Esophagus squamous epithelium (tissue), 5 donors: ENCODE measurements at regions not wholly inside any gene's neighbourhood (a gene's known extent, or its start where the extent isn't known, plus 50 kb on each side); places are given as distances from the start of the nearest gene placed in this dataset.

Experiments
- DNase-seq: peaks from one replicate; lab custom pipeline; 2025; lab: John Stamatoyannopoulos, UW
- H3K27ac ChIP-seq, 4 donors: fragments of 200-600 bp; sonication (generic); one replicate each; pipeline ENCODE4 v1.5.1; 2016 to 2019; ENCODE audit warnings: mild to moderate bottlenecking in 1 of 4
- H3K27me3 ChIP-seq, 4 donors: fragments of 200-600 bp; sonication (generic); 1 replicate in 3 of 4; 2 replicates in 1 of 4; pipeline versions ENCODE4 v1.5.1 to v1.6.0; 2017 to 2021; ENCODE audit warnings: antibody characterized with exemption in 1 of 4
- H3K36me3 ChIP-seq, 3 donors: fragments of 200-600 bp; sonication (generic); one replicate each; pipeline ENCODE4 v1.5.1; 2016 to 2019
- H3K4me1 ChIP-seq, 3 donors: fragments of 200-600 bp; sonication (generic); one replicate each; pipeline ENCODE4 v1.5.1; 2017 to 2019
- H3K4me3 ChIP-seq, 4 donors: fragments of 200-600 bp; sonication (generic); 1 replicate in 3 of 4; 2 replicates in 1 of 4; pipeline ENCODE4 v1.5.1; 2016 to 2019; ENCODE audit warnings: mild to moderate bottlenecking in 2 of 4, moderate library complexity in 1 of 4
- H3K9me3 ChIP-seq, 3 donors: fragments of 200-600 bp; sonication (generic); one replicate each; pipeline ENCODE4 v1.5.1; 2016 to 2019
- CTCF ChIP-seq, 6 experiments: fragments of 450-650 bp in 4 of 6; fragments of 200-600 bp in 2 of 6; sonication (generic) in 2 of 6; IDR thresholded peaks; one replicate each; pipeline ENCODE4 v1.5.1; 2016 to 2019; ENCODE audit warnings: antibody characterized with exemption in 6 of 6, mild to moderate bottlenecking in 4 of 6, moderate library complexity in 4 of 6
- POLR2A ChIP-seq, 4 donors: fragments of 450-650 bp; IDR thresholded peaks; one replicate each; pipeline ENCODE4 v1.6.1; 2017; ENCODE audit warnings: antibody characterized with exemption in 4 of 4, mild to moderate bottlenecking in 4 of 4, moderate library complexity in 3 of 4
- WGBS, 2 donors: methylation state at CpG; one replicate each; pipeline ENCODE4 v1.1.5; 2018; 5-methylcytosine and 5-hydroxymethylcytosine counted together
- intact Hi-C: fragments of 100-400 bp; cut with DNase I; formaldehyde crosslinking; loops from one replicate; pipeline ENCODE4 v1.15.0; 2022
- donor health status: DM: yes; HTN: yes; CAD: no.

DNA sequence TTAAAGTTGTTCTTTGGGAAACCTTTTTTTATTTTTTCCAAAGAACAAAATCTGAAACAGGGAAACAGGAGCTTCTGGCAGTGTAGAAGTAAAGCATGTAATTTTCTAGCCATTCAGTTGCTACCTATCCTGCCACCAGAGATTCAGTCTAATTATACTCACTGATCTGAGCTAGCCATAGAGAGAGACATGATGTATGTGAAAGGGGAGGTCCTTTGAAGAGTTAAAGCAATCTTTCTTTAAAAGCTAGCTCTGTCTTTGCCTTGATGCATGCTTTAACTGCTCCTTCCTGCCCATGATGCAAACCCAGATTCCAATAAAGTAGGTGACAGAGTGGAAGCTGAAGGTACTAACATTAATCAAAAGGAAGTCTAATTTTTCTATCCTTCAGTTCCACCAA lies 114.1 kb upstream of the GRIK2 start:
- TF ChIP-seq POLR2A (IDR thresholded peaks at IDR 0.05) (no peak), CTCF (IDR thresholded peaks at IDR 0.05) (no peak)
- intact Hi-C loops = no loop called here
- no peaks in the 10 kb centered on the region for H3K27me3 ChIP-seq
- H3K36me3 ChIP-seq = no peaks in the 10 kb centered on the region
- DNase-seq = no peak
- H3K27ac ChIP-seq = no peak overlapping the region
- no peak overlapping the region for H3K4me3 ChIP-seq
- H3K4me1 ChIP-seq = no peaks in the 10 kb centered on the region
- peaks cover 0 to 5% (median 0%) of the 10 kb centered on the region in 3 donors for H3K9me3 ChIP-seq

DNA sequence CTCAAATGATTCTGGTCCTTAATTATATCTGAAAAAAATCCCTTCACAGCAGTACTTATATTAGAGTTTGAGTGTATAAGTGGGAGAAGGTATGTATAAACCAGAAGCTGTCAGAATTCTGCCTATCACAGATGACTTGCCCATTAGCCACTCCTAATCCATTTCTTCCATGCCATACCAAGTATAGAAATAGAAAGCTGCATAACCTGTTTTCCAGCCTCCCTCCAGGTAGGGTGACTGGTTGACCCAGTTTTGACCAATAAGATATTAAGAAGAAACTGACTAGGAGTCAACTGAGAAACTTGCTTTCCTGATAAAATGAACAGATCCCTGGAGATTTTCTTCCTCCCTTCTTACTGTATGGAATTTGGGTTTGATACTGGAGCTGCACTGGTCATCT lies 112.2 kb upstream of the GRIK2 start:
- intact Hi-C loops = no loop called here
- H3K9me3 ChIP-seq = peaks cover 0 to 7% (median 0%) of the 10 kb centered on the region in 3 donors
- H3K27me3 ChIP-seq = no peaks in the 10 kb centered on the region
- no peak overlapping the region for H3K27ac ChIP-seq
- no peak for TF ChIP-seq POLR2A (IDR thresholded peaks at IDR 0.05)
- no peak for TF ChIP-seq CTCF (IDR thresholded peaks at IDR 0.05)
- H3K4me1 ChIP-seq = no peaks in the 10 kb centered on the region
- DNase-seq = no peak
- no peak overlapping the region for H3K4me3 ChIP-seq
- H3K36me3 ChIP-seq = no peaks in the 10 kb centered on the region

DNA sequence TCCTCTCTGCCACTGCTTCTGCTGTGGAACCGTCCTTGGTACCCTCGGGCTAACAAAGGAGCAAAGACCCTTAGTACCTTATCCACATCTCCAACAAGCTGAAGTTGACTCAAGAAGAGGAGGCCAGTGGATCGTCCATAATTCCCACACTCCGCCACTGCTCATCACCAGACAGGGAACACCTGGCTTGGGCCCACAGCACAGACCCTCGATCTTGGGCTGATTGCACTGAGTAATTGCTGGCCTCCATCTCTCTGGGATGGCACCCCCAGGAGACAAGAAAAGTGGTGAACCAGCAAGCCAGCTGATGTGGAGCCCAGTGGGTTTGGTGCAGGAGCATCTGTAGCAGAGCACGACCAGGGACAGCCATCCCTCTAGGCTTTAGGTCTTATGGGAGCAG lies 109.4 kb upstream of the GRIK2 start:
- TF ChIP-seq CTCF (IDR thresholded peaks at IDR 0.05) (no peak), POLR2A (IDR thresholded peaks at IDR 0.05) (no peak)
- no peaks in the 10 kb centered on the region for H3K36me3 ChIP-seq
- 60 to 79% methylated on average over 2 of the region's 6 CpGs for WGBS, 2 donors
- no peak overlapping the region for H3K4me3 ChIP-seq
- no peaks in the 10 kb centered on the region for H3K27me3 ChIP-seq
- intact Hi-C loops = no loop called here
- H3K4me1 ChIP-seq = no peaks in the 10 kb centered on the region
- no peak for DNase-seq
- H3K9me3 ChIP-seq = peaks cover 0 to 7% (median 0%) of the 10 kb centered on the region in 3 donors
- no peak overlapping the region for H3K27ac ChIP-seq

GRCh38 chr6:101286146-101286545 lies 107.4 kb upstream of the GRIK2 start:
- H3K4me3 ChIP-seq = no peak overlapping the region
- H3K36me3 ChIP-seq = no peaks in the 10 kb centered on the region
- DNase-seq = no peak
- TF ChIP-seq POLR2A (IDR thresholded peaks at IDR 0.05) = no peak
- 45 to 49% methylated on average over 2 of the region's 2 CpGs for WGBS, 2 donors
- H3K4me1 ChIP-seq = no peaks in the 10 kb centered on the region
- H3K9me3 ChIP-seq = peaks cover 0 to 7% (median 0%) of the 10 kb centered on the region in 3 donors
- H3K27ac ChIP-seq = no peak overlapping the region
- intact Hi-C loops = no loop called here
- no peaks in the 10 kb centered on the region for H3K27me3 ChIP-seq

GRCh38 chr6:101290346-101290745 lies 103.2 kb upstream of the GRIK2 start:
- 67 to 74% methylated on average over 2 of the region's 2 CpGs for WGBS, 2 donors
- no peak overlapping the region for H3K27ac ChIP-seq
- no peaks in the 10 kb centered on the region for H3K4me1 ChIP-seq
- H3K36me3 ChIP-seq = no peaks in the 10 kb centered on the region
- TF ChIP-seq POLR2A (IDR thresholded peaks at IDR 0.05) (no peak), CTCF (IDR thresholded peaks at IDR 0.05) (no peak)
- no peaks in the 10 kb centered on the region for H3K27me3 ChIP-seq
- no peaks in the 10 kb centered on the region for H3K9me3 ChIP-seq
- DNase-seq = no peak
- intact Hi-C loops = no loop called here
- H3K4me3 ChIP-seq = no peak overlapping the region

GRCh38 chr6:101294051-101294638 lies 99.4 kb upstream of the GRIK2 start:
- TF ChIP-seq CTCF (IDR thresholded peaks at IDR 0.05) = no peak
- TF ChIP-seq POLR2A (IDR thresholded peaks at IDR 0.05) = no peak
- Histone ChIP-seq H3K27ac (no peak overlapping the region), H3K36me3 (no peaks in the 10 kb centered on the region), H3K4me1 (no peaks in the 10 kb centered on the region), H3K9me3 (no peaks in the 10 kb centered on the region), H3K27me3 (no peaks in the 10 kb centered on the region), H3K4me3 (no peak overlapping the region)
- no peak for DNase-seq
- 70 to 75% methylated on average over 5 of the region's 5 CpGs for WGBS, 2 donors
- intact Hi-C loops = no loop called here
